ENCODE measurements at regions not wholly inside any gene's neighbourhood (a gene's known extent, or its start where the extent isn't known, plus 50 kb on each side); places are given as distances from the start of the nearest gene placed in this dataset.

GRCh38 chr4:56229947-56230346 lies 157.3 kb downstream of the AASDH start:
- TF ChIP-seq POLR2A (IDR thresholded peaks at IDR 0.05) (no peak), CTCF (IDR thresholded peaks at IDR 0.05) (no peak)

Data from gastroesophageal sphincter (tissue), 3 donors.